Stimulated activated CD8-positive, alpha-beta memory T cell treated with anti-CD3 and anti-CD28 coated beads, Interleukin-4, amount 100 ng/mL, for 48 hours (primary cell): ENCODE measurements at regions not wholly inside any gene's neighbourhood (a gene's known extent, or its start where the extent isn't known, plus 50 kb on each side); places are given as distances from the start of the nearest gene placed in this dataset.
"Not testable (repeated sequence)": the region's sequence is repeated elsewhere in the genome, so short reads cannot be mapped to it uniquely, and the experiment has no call there.

Source experiments
- DNase-seq: peaks from one replicate; pipeline ENCODE4 v3.0.0-alpha.2; 2020

- DNase-seq: no peak
These were observed 258.9 kb upstream of the SOX4 start for GRCh38 chr6:21334651-21335050.

- no peak for DNase-seq
These were observed 258.0 kb upstream of the SOX4 start for GRCh38 chr6:21335591-21335990.

- no peak for DNase-seq
These were observed 256.3 kb upstream of the SOX4 start for GRCh38 chr6:21337263-21337662.

GRCh38 chr6:21340573-21340972 lies 253.0 kb upstream of the SOX4 start:
- DNase-seq: no peak

GRCh38 chr6:21341910-21342309 lies 251.6 kb upstream of the SOX4 start:
- DNase-seq: no peak

GRCh38 chr6:21342501-21342900 lies 251.1 kb upstream of the SOX4 start:
- DNase-seq: no peak

- DNase-seq: not testable (repeated sequence)
These were observed 247.8 kb upstream of the SOX4 start for GRCh38 chr6:21345704-21346103.

- no peak for DNase-seq
These were observed 245.4 kb upstream of the SOX4 start for GRCh38 chr6:21348146-21348503.

GRCh38 chr6:21348504-21349195 lies 244.9 kb upstream of the SOX4 start:
- no peak for DNase-seq

- DNase-seq: no peak
These were observed 243.7 kb upstream of the SOX4 start for GRCh38 chr6:21349834-21350233.

GRCh38 chr6:21350926-21351325 lies 242.6 kb upstream of the SOX4 start:
- DNase-seq: no peak

- DNase-seq: no peak
These were observed 241.4 kb upstream of the SOX4 start for GRCh38 chr6:21352131-21352530.

- no peak for DNase-seq
These were observed 238.7 kb upstream of the SOX4 start for GRCh38 chr6:21354805-21355238.

- DNase-seq: no peak
These were observed 237.9 kb upstream of the SOX4 start for GRCh38 chr6:21355638-21356037.

GRCh38 chr6:21357262-21357661 lies 236.3 kb upstream of the SOX4 start:
- DNase-seq: no peak

GRCh38 chr6:21359926-21360325 lies 233.6 kb upstream of the SOX4 start:
- DNase-seq: no peak

GRCh38 chr6:21360336-21360735 lies 233.2 kb upstream of the SOX4 start:
- DNase-seq: no peak

- no peak for DNase-seq
These were observed 226.4 kb upstream of the SOX4 start for GRCh38 chr6:21367148-21367547.

- no peak for DNase-seq
These were observed 225.8 kb upstream of the SOX4 start for GRCh38 chr6:21367649-21368154.

GRCh38 chr6:21371061-21371460 lies 222.5 kb upstream of the SOX4 start:
- DNase-seq: no peak

GRCh38 chr6:21371676-21372171 lies 221.8 kb upstream of the SOX4 start:
- DNase-seq: no peak

- no peak for DNase-seq
These were observed 218.1 kb upstream of the SOX4 start for GRCh38 chr6:21375151-21376116.

GRCh38 chr6:21377356-21377755 lies 216.2 kb upstream of the SOX4 start:
- no peak for DNase-seq
